WTC11 (cell line): ENCODE measurements at regions not wholly inside any gene's neighbourhood (a gene's known extent, or its start where the extent isn't known, plus 50 kb on each side); places are given as distances from the start of the nearest gene placed in this dataset.

ENCODE experiments used
- CREM ChIP-seq: sonication (generic); formaldehyde crosslinking; IDR thresholded peaks from 2 replicates; pipeline ENCODE4 v1.8.1; 2022; ENCODE audit warnings: mild to moderate bottlenecking, missing genetic modification reagents, moderate library complexity
- ELF4 ChIP-seq: sonication (generic); formaldehyde crosslinking; IDR thresholded peaks from 2 replicates; pipeline ENCODE4 v1.8.1; 2022; ENCODE audit warnings: low read depth, mild to moderate bottlenecking, moderate library complexity, missing genetic modification reagents
- ESRRA ChIP-seq: sonication (generic); formaldehyde crosslinking; IDR thresholded peaks from 2 replicates; pipeline ENCODE4 v1.8.1; 2022; ENCODE audit warnings: mild to moderate bottlenecking, missing genetic modification reagents, borderline replicate concordance
- GABPB1 ChIP-seq: sonication (generic); formaldehyde crosslinking; IDR thresholded peaks from 2 replicates; pipeline ENCODE4 v1.8.1; 2023; ENCODE audit warnings: mild to moderate bottlenecking, missing genetic modification reagents
- IRF2 ChIP-seq: sonication (generic); formaldehyde crosslinking; IDR thresholded peaks from 2 replicates; pipeline ENCODE4 v1.8.0; 2022; ENCODE audit warnings: low read depth, missing genetic modification reagents, borderline replicate concordance
- NR2C2 ChIP-seq: sonication (generic); formaldehyde crosslinking; IDR thresholded peaks from 2 replicates; pipeline ENCODE4 v1.8.0; 2022; ENCODE audit warnings: mild to moderate bottlenecking, missing genetic modification reagents
- RELA ChIP-seq: sonication (generic); formaldehyde crosslinking; IDR thresholded peaks from 2 replicates; pipeline ENCODE4 v1.8.1; 2022; ENCODE audit warnings: missing genetic modification reagents, mild to moderate bottlenecking, borderline replicate concordance
- TF ChIP-seq, protein P1 (sequence below): fragments of 200-600 bp; IDR thresholded peaks from 2 replicates; pipeline ENCODE4 v1.8.0; 2022; ENCODE audit warnings: antibody characterized with exemption
- TF ChIP-seq, protein P2 (sequence below): sonication (generic); formaldehyde crosslinking; IDR thresholded peaks from 2 replicates; pipeline ENCODE4 v1.8.0; 2022; ENCODE audit warnings: mild to moderate bottlenecking, missing genetic modification reagents
- TF ChIP-seq, protein P3 (sequence below): sonication (generic); formaldehyde crosslinking; IDR thresholded peaks from 2 replicates; pipeline ENCODE4 v1.8.1; 2023; ENCODE audit warnings: mild to moderate bottlenecking, missing genetic modification reagents

- TF ChIP-seq NR2C2 (CRISPR knock-in tag) (no peak), ELF4 (CRISPR knock-in tag) (no peak), RELA (CRISPR knock-in tag) (no peak), ESRRA (no peak), GABPB1 (CRISPR knock-in tag) (no peak), CREM (CRISPR knock-in tag) (no peak), IRF2 (CRISPR knock-in tag) (no peak)
- TF ChIP-seq, protein P1, sequence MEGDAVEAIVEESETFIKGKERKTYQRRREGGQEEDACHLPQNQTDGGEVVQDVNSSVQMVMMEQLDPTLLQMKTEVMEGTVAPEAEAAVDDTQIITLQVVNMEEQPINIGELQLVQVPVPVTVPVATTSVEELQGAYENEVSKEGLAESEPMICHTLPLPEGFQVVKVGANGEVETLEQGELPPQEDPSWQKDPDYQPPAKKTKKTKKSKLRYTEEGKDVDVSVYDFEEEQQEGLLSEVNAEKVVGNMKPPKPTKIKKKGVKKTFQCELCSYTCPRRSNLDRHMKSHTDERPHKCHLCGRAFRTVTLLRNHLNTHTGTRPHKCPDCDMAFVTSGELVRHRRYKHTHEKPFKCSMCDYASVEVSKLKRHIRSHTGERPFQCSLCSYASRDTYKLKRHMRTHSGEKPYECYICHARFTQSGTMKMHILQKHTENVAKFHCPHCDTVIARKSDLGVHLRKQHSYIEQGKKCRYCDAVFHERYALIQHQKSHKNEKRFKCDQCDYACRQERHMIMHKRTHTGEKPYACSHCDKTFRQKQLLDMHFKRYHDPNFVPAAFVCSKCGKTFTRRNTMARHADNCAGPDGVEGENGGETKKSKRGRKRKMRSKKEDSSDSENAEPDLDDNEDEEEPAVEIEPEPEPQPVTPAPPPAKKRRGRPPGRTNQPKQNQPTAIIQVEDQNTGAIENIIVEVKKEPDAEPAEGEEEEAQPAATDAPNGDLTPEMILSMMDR = no peak
- TF ChIP-seq, protein P2, sequence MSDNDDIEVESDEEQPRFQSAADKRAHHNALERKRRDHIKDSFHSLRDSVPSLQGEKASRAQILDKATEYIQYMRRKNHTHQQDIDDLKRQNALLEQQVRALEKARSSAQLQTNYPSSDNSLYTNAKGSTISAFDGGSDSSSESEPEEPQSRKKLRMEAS = no peak
- TF ChIP-seq, protein P3, sequence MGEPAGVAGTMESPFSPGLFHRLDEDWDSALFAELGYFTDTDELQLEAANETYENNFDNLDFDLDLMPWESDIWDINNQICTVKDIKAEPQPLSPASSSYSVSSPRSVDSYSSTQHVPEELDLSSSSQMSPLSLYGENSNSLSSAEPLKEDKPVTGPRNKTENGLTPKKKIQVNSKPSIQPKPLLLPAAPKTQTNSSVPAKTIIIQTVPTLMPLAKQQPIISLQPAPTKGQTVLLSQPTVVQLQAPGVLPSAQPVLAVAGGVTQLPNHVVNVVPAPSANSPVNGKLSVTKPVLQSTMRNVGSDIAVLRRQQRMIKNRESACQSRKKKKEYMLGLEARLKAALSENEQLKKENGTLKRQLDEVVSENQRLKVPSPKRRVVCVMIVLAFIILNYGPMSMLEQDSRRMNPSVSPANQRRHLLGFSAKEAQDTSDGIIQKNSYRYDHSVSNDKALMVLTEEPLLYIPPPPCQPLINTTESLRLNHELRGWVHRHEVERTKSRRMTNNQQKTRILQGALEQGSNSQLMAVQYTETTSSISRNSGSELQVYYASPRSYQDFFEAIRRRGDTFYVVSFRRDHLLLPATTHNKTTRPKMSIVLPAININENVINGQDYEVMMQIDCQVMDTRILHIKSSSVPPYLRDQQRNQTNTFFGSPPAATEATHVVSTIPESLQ = no peak
These were observed 196.3 kb upstream of the CXCR4 start for GRCh38 chr2:136314240-136314639.
